WI38 (cell line): ENCODE measurements at regions not wholly inside any gene's neighbourhood (a gene's known extent, or its start where the extent isn't known, plus 50 kb on each side); places are given as distances from the start of the nearest gene placed in this dataset.

Source experiments
- H3K4me3 ChIP-seq: 2 replicates; pipeline ENCODE4 v1.5.1; 2011; ENCODE audit warnings: low read depth, mild to moderate bottlenecking, control low read depth, low read length
- TF ChIP-seq, protein P1 (sequence below): IDR thresholded peaks from 2 replicates; pipeline ENCODE4 v1.5.1; 2012; ENCODE audit warnings: low read depth, mild to moderate bottlenecking, control low read depth, low read length

DNA sequence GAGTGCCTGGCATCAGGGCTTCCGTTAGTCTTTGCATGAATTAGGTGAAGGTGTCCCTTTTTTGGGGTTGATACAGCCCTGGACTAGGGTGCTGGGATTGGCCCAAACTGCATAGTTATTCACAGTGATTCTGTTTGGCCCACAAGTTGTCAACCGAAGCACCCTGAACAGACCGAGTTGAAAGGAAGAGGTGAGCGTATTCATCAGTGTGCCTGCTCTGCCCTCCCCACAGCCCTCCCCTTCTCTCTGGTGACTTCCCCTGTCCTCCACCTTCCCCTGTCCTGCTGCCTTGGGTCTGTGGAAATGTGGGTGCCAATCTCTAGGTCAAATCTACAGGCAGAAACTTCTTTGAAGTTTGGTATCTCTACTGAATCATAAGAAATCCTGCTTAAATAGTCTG lies 330.5 kb downstream of the DYSF start:
- TF ChIP-seq, protein P1, sequence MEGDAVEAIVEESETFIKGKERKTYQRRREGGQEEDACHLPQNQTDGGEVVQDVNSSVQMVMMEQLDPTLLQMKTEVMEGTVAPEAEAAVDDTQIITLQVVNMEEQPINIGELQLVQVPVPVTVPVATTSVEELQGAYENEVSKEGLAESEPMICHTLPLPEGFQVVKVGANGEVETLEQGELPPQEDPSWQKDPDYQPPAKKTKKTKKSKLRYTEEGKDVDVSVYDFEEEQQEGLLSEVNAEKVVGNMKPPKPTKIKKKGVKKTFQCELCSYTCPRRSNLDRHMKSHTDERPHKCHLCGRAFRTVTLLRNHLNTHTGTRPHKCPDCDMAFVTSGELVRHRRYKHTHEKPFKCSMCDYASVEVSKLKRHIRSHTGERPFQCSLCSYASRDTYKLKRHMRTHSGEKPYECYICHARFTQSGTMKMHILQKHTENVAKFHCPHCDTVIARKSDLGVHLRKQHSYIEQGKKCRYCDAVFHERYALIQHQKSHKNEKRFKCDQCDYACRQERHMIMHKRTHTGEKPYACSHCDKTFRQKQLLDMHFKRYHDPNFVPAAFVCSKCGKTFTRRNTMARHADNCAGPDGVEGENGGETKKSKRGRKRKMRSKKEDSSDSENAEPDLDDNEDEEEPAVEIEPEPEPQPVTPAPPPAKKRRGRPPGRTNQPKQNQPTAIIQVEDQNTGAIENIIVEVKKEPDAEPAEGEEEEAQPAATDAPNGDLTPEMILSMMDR: no peak
- H3K4me3 ChIP-seq: no peak overlapping the region

DNA sequence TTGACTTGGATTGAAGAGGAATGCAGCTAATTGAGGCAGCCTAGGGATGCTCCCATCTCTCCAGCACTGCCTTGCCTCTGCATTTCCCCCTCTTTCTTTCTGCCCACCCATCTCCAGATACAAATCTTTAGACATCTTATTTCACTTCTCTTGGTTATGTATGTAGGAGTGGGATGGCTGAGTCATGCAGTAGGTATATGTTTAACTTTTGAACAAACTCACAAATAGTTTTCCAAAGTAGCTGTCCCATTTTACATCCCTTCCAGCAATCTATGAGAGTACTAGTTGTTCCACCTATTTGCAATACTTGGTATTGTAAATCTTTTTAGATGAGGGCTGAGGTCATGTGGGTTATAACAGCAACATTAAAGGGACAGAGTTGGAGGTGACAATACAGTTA lies 329.9 kb downstream of the DYSF start:
- H3K4me3 ChIP-seq: no peak overlapping the region
- TF ChIP-seq, protein P1: no peak

DNA sequence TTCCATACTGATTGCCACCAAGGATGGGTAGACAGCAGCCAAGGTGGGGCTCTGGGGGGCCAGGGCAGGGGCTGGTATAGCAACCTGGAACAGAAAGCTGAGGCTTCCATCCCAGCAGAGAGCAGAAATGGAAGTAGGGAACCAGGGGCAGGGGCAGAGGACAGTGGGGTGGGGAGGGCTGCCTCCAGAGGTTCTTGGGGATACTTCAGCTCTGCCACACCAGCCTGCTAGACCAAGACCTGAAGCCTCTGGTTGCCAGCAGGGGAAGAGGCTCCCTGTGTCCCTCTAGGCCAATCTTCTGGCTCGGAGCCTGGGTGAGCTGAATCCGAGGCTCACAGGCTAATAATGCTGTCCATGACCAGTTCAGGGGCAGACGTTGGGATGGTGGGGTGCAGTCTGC lies 329.0 kb downstream of the DYSF start:
- H3K4me3 ChIP-seq: no peak overlapping the region
- TF ChIP-seq, protein P1: no peak

DNA sequence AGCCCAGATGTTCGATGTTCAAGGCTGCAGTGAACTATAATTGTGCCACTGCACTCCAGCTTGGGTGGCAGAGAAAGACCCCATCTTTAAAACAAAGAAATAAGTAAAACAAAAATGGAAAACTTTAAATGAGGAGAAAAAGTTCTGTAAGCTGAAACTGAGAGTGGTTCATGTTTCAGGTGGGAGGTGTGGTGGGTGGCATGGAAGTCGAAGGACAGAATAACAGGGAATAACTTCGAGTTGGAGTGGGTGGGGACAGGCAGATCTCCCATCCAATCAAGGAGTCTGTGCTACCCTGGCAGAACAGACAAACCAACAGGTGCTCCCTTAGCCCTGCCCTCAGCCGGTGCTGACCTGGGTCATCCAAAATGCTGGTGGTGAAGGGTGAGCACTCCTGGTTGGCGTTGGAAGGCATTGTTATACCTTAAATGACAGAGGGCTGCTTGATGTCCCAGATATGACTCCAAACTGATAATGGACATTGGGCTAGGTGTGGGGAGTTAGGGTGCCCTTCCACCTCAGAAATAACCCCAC lies 328.4 kb downstream of the DYSF start:
- no peak overlapping the region for H3K4me3 ChIP-seq
- TF ChIP-seq, protein P1: no peak

DNA sequence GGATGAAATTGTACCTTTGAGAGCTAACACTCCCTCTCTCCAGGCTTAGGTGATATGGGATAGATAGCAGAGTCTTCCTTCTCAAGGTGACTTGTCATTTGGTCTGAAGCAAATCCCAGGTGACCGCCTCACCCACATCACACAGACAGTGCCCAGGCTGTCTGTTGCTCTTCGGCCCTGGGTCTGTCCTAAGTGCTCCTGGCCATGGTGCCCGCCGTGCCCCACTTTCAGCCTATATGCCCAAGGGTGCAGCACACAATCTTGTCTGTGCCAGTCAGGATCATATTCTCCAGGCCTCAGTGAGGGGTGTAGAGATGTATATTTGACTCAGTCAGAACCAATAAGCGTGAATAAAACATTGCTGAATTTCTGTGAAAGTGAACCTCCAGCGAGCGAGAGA lies 326.8 kb downstream of the DYSF start:
- no peak overlapping the region for H3K4me3 ChIP-seq
- TF ChIP-seq, protein P1: no peak

DNA sequence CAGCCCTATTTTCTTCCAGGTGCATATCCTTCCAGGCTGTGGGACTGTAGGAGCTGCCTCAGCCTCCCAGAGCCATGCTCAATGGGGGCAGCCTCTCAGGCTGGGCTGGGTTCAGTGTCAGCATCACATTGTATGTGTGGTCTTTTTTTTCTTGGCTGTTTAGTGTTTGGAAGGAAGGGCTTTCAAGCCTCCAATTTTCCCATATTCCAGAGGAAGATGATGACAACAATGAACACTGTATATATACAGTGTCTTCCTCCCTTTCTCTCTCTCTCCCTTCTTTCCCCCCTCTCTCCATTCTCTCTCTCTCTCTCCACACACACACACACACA lies 326.4 kb downstream of the DYSF start:
- TF ChIP-seq, protein P1: no peak
- H3K4me3 ChIP-seq: no peak overlapping the region

DNA sequence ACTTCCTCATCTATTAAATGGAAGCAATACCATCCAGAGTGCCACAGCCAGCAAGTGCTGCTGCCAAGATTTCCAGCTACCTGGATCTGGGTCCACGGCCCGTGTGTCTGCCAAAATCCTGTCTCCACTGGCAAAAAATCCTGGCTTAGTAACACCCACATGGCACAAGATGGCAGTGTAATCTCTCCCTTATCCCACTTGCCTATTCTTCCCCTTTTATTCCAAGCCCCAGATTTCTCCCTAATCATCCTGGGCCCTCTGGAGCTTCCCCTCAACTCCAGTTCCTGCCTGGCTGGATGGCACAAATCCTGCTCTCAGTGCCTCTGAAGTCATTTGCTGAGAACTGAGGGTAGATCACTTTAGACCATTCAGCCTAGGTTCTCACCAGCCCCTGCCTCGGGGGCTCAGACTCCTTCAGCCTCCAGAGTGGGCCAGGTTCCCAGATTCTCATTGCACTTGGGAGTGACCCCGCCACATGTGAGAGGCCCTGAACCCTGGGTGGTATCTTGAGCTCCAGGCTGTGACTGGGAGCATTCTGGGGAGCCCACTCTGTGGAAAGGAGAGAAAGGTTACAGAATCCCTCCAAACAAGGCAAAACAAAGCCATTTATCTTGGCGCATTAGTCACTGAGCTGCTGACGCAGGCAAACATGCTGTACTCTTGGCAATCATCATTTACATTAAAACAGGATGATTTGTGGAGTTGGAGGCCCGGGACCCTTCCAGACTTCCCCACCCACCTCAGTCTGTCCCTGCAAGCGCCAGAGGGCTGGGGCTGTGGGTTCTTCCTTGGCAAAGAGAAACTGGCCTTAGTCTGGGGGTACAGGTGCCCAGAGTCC lies 325.8 kb downstream of the DYSF start:
- TF ChIP-seq, protein P1: no peak
- no peak overlapping the region for H3K4me3 ChIP-seq
